ENCODE measurements at regions not wholly inside any gene's neighbourhood (a gene's known extent, or its start where the extent isn't known, plus 50 kb on each side); places are given as distances from the start of the nearest gene placed in this dataset.

- H3K27ac ChIP-seq (ENCODE audit: insufficient read length, low read depth, low read length): no peak overlapping the region
- H3K56ac ChIP-seq (ENCODE audit: insufficient read length, low read depth, low read length): no peak overlapping the region
- WGBS (ENCODE audit: extremely low coverage, insufficient read length, low lambda C conversion rate): no CpG with 5 or more reads among the region's 9 CpGs
- no peaks in the 10 kb centered on the region for H3K9me3 ChIP-seq (ENCODE audit: control insufficient read depth, low read depth, low read length)
- peaks cover 3 to 11% (median 9%) of the 10 kb centered on the region in 3 experiments; a peak in 4 of 7 replicates for H3K36me3 Mint-ChIP-seq (ENCODE audit: insufficient read depth in 1 of 3, low read depth in 3 of 3)
- H2AK5ac ChIP-seq (ENCODE audit: insufficient read length, low read length): no peak overlapping the region
- no peak overlapping the region for H3K18ac ChIP-seq (ENCODE audit: insufficient read length, low read depth, low read length)
- H3K9ac ChIP-seq (ENCODE audit: extremely low read depth, insufficient read length, low read length): no peak overlapping the region
- H2BK120ac ChIP-seq (ENCODE audit: low read depth, low read length, poor library complexity, severe bottlenecking): no peak overlapping the region
- H3K4me1 ChIP-seq (ENCODE audit: insufficient read depth, low read length): no peaks in the 10 kb centered on the region; the same call in 1 of the 2 replicates
- H4K8ac ChIP-seq (replicated peaks; ENCODE audit: insufficient read length, low read depth, low read length): no peak overlapping the region
- H2BK12ac ChIP-seq (ENCODE audit: insufficient read length, low read depth, low read length): no peak overlapping the region
- H3K4ac ChIP-seq (ENCODE audit: low read depth, low read length): no peak overlapping the region
- H3K4me1 Mint-ChIP-seq: peaks cover 3 to 6% of the 10 kb centered on the region in 2 experiments
- H3K27ac Mint-ChIP-seq: no peak overlapping the region
- no peak overlapping the region for H2BK15ac ChIP-seq (ENCODE audit: low read depth, low read length)
- H3K79me1 ChIP-seq (ENCODE audit: insufficient read depth, low read depth, low read length, poor library complexity, severe bottlenecking): no peaks in the 10 kb centered on the region
- no peak overlapping the region for H3K14ac ChIP-seq (ENCODE audit: insufficient read depth, low read length)
- H3K4me2 ChIP-seq (ENCODE audit: insufficient read depth, insufficient read length, low read length): no peak overlapping the region
- H3T11ph ChIP-seq (ENCODE audit: low read length): no peak overlapping the region
- H3K23ac ChIP-seq (ENCODE audit: insufficient read length, low read depth, low read length): no peak overlapping the region
- no peak overlapping the region for H3K4me3 Mint-ChIP-seq
- no peak overlapping the region for H4K91ac ChIP-seq (ENCODE audit: insufficient read length, low read depth, low read length)
- no peaks in the 10 kb centered on the region for H3K27me3 ChIP-seq (ENCODE audit: insufficient read depth, low read length)
- H3K79me2 ChIP-seq (ENCODE audit: insufficient read depth, low read length): no peaks in the 10 kb centered on the region
- H2BK5ac ChIP-seq (ENCODE audit: insufficient read length, low read length): no peak overlapping the region
- peaks cover 18 to 19% of the 10 kb centered on the region in 2 experiments for H3K9me3 Mint-ChIP-seq
- no peak overlapping the region for H2BK20ac ChIP-seq (ENCODE audit: low read depth, low read length, poor library complexity, severe bottlenecking)
- H3K27me3 Mint-ChIP-seq (ENCODE audit: low read depth): peaks cover 3% of the 10 kb centered on the region
- H3K23me2 ChIP-seq (ENCODE audit: insufficient read length, low read depth, low read length, poor library complexity, severe bottlenecking): no peaks in the 10 kb centered on the region
- H2AFZ ChIP-seq (ENCODE audit: low read length): no peak overlapping the region
- DNase-seq: no peak
- H4K20me1 ChIP-seq (ENCODE audit: control insufficient read depth, insufficient read depth, insufficient read length): no peaks in the 10 kb centered on the region
- TF ChIP-seq CTCF (conservative IDR thresholded peaks at IDR 0.05): no peak
- no peak overlapping the region for H4K5ac ChIP-seq (ENCODE audit: insufficient read length, low read depth, low read length)
Measured at GRCh38 chr10:2120746-2121145, 383.4 kb upstream of the ADARB2 start.
